DMS153 treated with DMSO at 0.1 percent for 48 hours (cell line): ENCODE measurements at regions not wholly inside any gene's neighbourhood (a gene's known extent, or its start where the extent isn't known, plus 50 kb on each side); places are given as distances from the start of the nearest gene placed in this dataset.

Experiments
- DNase-seq: peaks from one replicate; lab custom pipeline; 2025; ENCODE audit not compliant: unreplicated experiment; lab: John Stamatoyannopoulos, UW

DNA sequence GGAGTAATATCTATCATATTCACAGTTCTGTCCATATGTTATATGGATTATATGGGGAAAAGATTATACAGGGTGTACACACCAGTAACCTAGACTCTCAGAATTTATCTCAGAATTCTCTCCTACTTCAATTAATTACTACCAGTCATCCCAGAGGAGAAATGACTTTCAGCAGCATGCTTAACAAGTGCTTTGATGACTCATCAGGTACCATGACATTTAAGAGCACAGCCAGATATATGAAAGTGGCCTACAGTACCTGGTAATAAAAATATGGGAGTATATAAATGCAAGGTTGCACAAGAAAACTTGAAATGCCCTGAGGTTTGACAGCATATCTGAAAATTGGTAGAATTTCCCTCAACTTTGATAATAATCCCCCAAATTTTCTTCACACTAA is 1273.0 kb downstream of the OTOL1 start:
- no peak for DNase-seq

DNA sequence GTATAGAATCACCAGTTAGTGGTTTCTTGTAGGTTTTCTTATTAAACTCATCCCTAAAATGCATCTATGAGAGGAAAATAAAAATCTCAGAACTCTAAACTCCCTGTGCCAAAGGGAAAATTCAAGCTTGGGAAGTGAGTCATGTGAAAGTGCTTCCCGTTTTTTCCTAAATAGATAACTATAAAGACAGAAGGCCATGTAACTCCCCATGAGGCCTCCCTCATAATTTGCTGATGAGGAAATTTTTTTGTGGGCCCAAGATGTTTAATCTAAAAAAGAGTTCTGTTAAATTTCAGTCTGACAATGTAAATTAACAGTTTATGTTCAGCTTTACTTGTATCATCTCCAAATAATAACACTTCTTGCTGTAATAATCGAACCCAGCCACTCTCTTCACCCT is 1273.9 kb downstream of the OTOL1 start:
- no peak for DNase-seq

DNA sequence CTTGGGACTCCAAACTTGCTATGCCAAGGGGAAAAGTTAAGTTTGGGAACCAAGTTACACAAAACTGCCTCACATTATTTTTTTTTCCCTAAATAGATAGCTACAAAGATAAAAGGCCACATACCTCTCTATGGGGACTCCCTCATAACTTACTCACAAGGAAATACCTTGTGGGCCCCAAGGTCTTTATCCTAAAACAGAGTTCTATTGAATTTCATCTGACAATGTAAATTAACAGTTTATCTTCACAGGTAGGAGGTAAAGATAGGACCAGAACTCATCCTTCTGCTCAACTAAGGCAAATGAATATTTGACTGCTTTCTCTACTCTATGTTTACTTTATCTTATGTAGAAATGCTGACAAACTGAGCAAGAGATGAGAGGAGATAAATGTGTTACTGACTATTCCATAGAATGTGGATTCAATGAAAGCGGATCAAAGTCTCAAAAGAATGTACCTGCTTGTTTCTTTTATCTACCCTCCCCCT is 1278.0 kb downstream of the OTOL1 start:
- no peak for DNase-seq

DNA sequence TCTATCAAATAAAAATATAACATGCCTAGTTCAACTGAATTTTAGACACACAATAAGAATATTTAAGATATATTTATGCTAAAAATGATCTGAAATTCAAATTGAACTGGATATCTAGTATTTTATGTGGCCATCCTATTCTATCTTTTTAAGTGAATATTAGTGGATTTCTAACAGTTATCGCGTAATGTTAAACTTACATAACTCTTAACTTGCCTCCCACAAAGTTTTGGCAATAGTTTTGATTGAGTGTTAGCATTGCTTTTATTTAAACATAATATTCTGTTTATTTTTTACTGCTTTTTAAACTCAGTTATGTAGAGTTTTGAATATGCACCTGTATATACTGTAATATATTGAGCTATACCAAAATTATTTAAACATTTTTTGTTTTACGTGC is 1279.5 kb downstream of the OTOL1 start:
- no peak for DNase-seq

DNA sequence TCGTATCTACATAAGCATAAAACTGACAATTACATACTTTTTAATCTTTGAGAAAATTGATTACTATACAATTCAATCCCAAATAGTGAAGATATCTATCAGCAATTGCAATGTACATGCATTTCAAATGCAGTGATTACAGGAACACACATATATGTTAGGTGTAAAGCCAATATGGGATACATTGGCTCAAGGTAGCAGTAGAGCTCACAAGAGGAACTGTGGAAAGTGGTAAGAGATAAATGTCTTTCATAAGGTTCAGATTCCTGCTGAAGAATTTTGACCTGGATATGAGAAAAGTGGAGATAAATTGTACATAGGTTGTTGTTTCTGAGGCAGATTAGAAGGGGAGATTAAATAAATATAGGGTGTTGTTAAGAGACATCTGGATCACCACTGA is 1280.5 kb downstream of the OTOL1 start:
- no peak for DNase-seq

DNA sequence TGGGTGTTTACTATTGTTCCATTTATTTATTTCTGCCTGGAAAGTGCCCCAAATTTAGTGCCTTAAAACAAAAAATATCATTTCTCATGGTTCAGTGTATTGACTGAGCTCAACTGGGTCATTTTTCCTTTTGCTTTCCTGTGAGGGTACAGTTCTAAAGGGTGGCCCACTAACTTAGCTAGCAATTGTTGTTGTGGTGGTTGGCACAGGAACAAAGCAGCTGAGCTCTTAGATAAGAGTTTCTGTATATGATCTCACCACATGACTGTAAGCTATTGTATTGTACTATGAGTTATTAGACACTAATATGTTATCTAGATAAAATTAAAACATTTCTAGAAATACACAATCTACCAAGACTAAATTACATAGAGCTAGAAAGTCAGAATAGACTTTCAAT is 1283.7 kb downstream of the OTOL1 start:
- no peak for DNase-seq

DNA sequence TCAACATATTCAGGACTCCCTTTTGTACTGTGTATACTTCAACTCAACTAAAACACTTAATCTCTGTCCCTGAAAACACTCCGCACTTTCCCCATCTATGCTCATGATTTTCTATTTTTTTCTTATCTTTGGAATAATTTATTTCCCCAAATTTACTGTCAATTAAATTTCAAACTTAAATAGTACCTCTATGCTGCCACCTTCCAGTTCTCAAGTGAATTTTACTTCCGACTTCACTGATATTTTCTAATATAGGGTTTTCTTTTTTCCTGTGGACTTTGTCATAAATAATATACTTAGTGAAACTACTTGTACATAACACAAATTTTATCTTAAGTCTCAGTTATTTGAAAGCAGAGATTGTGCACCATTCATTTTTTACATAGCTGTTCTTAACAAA is 1303.3 kb downstream of the OTOL1 start:
- DNase-seq: no peak

DNA sequence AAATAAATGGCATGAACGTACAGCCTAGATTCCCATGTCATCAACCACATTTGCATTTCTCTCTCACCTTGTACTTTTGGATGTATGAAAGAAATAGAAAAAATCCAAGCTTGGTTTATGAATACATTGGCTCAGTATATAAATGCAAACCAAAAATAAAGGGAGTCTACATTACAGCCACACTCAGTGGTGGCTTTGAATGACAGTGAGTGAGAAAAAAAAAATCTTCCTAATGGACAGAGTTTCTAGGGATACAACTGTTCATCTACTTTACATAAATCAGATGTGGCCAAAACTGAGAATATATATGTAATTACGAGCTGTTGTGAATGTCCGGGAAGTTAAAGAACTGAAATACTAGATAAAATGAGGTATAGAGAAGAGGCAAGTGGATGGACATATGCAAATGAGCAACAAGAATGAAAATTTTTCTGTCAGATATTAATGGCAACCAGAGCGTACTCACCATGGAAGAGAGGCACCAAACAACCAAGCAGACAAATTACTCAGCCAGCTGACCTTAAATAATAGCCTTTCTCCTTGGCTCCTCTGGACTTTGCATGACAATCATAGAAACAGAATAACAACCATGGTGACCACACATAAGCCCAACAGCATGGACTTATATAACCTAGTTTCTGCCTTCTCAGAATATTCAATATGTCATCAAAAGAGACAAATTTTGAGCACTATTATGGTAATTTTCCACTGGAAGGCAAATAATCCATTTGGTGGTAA is 1305.8 kb downstream of the OTOL1 start:
- no peak for DNase-seq

DNA sequence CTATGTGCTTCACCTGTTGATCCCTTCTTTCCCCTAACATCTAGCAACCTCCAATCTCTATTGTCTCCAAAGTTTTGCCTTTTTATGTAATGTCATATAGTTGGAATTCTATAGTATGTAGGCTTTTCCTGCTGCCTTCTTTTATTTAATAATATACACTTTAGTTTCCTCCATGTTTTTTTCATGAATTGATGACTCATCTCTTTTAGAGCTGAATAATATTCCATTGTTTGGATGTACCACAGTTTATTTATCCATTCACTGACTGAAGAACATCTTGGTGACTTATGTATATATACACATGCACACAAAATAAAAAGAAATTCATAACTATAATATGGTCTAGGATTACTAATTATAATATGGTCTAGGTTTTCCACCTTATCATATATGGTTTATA is 1314.2 kb downstream of the OTOL1 start:
- DNase-seq: no peak

DNA sequence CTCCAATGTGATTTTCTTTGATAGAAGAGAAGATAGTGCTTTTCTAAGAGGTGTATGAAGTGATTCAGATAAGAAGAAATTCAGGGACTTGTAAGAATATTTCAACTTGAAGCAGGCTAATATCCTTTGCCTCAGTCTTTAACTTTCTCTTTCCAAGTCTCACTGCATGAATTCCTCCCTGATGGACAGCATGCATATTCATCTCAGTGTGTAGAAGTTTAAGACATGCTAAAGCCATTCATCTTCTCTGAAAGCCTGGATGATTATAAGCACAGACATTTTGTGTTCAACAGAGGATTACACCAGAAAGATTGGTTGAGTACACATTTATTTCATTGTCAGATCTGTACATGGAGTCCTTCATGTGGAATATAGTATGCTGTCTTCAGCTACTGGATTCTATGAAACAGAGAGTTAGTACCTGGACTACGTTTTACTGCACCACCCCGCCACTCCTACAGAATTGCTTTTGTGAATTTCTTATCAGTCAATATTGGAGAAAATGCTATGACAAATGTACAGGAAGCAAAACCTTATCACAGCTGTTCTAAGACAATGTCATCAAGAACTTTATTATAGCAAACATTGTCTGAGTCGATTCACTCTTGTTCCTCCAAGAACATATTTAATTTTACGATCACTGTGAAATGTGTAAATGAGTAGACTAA is 1346.1 kb downstream of the OTOL1 start:
- DNase-seq: no peak

DNA sequence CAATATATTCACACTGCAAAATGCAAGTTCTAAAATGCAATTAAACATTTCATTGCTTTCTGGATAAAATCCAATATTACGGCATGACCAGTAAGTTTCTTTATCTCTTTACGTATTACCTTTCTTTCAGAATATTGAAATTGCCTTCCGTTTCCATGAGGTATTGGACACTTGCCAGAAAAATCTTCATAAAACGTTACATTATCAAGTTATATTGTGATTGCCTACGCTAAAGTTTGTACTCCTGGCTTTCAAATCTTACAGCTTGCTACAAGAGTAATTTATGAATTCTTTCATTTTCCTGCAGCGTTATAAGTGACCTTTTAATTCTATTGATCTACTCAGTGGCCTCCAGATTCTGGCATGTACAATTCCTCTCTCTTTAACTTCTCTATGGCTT is 1349.3 kb downstream of the OTOL1 start:
- DNase-seq: no peak

DNA sequence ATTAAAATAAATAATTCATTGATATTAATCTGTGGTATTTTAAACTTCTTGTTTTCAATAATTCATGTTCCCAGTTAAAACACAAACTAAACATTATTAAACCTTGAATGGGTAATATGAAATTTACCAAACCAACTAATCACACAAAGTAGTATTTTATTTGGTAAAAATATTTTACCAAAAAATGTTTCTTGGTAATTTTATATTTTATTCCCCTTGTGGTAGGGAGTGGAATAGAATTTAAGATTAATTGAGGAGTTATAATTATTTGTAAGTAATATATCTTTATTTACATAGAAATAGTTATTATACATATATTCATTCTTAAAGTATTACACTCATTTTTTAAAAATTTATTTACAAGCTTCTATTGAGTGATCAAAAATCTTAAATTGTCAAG is 1350.9 kb downstream of the OTOL1 start:
- DNase-seq: no peak

DNA sequence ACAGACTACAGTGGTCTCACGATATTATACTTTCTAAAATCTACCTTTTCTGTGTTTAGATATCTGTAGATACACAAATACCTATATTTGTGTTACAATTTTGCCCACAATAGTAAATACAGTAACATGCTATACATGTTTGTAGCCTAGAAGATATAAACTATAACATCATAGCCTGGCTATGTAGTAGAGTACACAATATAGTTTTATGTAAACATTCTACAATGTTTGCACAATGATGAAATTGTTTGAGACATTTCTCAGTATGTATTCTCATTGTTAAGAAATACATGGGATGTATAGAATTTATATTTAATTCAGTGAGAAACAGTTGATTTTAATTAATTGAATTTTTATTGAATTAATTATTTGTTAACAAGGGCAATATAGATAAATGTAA is 1367.0 kb downstream of the OTOL1 start:
- DNase-seq: no peak

DNA sequence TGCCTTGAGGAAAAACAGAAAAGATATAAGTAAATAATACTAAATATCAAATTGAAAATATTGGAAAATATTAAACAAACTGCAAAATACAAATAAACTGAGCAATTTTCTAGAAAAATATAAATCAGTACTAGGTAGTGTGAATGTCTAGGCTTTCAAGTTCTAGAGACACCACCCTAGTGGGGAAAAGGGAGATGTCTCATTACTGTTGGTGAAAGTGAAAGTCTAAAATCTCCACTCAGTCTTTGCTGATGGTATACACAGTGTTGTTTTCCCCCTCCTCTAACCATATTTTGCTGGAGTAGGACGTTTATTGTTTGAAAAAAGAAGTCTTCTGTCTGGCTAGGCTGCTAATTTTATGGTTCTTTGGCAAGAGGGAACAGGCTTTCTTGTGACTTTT is 1368.9 kb downstream of the OTOL1 start:
- no peak for DNase-seq

DNA sequence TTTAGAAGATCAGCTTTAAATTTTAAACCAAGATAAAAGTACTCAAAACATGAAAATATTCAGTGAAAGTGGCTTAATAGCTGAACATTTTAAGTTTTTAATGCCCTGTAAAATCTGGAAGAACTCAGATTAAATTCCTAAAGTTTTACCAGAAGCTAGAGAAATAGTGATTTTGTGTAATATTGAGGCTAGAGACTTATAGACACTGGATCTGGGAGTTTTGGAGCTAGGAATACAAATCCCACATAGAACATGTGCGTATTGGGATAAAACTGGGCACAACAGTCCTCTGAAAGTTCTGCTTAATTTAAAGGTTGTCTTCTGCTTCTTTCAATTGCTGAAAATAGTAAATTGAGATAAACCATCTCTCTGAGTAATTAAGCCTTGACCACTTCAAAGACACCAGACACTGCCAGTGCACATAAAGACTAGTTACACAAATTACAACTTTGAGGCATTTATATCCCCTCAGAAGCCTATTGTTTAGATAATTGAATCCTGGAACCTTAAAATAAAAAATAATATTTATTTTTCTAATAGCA is 1382.5 kb downstream of the OTOL1 start:
- no peak for DNase-seq

DNA sequence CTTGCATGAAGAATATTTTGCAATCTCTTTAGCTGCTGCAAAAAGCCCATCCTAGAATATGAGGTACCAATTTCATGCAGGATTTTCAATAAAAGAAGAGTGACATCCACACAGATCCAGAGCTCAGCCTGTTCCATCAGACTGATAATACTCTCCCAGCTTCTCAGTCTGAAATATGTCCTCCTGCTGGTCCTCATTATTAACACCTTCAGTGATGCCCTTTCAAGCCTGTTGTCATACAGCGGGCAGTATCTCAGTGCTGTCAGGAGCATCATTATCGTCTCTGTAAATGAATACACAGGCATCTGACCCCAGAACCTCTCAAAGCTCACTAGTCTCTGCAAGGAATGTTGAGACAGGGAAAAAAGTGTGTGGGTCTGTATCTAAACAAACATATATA is 1387.8 kb downstream of the OTOL1 start:
- no peak for DNase-seq

DNA sequence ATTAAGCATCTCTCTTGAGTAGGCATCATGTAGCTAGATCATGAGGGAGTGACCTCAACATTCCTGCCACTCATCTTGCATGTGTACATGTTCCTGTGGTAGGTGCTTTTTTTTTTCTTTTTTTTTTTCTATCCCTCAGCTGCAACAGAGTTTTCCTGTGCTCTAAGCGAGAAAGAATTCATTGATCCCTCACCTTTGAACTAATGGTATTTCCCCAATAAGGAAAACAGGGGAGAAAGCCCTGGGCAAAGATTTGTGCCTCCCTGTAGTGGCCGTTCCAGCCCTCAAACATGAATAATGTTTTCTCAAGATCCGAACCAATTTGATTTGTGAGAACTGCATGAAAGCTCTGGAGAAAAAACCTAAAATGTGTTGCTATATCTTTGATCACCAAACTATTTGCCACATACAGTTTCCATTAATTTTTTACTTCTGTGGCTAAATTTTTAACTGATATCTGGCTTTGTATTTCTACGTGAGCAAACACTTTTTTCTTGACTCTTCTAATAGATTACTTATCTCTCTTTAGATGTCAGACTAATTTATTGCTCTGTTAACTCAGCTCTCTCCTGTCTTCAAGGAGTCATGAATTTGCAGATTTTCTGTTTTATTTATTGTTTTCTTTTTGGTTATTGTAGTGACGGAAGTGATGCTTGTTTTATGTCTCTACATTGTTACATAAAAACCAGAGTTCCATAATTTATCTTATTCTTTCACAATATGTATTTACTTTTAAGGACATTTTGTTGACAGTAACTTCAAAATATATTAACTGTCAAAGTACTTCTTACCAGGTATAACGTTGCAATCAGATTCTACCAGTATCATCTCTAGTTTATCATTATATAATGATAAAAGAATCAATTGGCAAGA is 1396.5 kb downstream of the OTOL1 start:
- no peak for DNase-seq

DNA sequence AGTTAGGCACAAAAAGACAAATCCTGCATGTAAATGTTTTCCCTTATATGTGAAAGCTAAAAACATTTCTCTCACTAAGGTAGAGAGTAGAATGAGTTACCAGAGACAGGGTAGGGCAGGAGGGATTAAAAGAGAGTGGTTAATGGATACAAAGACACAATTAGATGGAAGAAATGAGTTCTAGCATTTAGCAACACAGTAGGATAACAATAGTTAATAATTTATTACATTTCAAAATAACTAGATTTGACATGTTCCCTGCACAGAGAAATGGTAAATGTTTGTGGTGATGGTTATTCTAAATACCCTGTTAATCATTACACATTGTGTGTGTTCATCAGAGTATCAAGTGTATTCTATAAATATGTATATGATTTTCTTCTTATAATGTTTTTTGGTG is 1400.7 kb downstream of the OTOL1 start:
- DNase-seq: no peak

DNA sequence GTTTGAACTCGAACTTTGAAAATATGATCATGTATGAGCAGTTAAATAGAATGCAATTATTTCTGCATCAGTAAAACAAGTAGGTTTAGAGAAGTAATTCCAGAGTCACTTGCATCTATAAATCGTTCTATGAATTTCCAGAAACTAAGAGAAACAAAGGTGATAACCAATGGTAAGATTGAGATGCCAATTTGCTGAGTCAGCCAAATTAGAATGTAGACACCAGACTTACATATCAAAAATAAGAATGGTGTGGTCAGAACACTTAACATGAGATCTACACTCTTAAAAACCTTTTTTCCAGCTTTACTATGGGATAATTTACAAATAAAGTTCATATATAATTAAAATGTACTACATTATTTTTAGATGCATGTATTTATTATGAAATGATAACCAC is 1435.9 kb downstream of the OTOL1 start:
- DNase-seq: no peak

DNA sequence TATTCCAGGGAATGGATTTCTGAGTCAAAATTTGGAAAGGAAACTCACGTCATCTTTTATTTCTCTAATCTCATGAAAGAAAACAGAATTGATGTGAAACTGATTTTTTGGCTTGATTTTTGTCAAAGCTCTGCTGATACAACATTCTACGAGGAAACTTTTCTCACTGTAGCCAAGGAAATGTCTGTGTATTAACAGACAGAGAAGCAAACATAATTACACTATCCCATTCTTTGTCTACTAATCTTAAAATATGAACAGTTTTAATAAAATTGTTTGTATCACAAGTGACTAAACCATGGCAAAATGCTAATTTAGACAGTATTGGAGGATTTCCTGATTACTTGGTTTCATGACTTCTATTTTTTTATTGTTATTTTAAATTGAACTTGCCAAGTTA is 1437.0 kb downstream of the OTOL1 start:
- DNase-seq: no peak

DNA sequence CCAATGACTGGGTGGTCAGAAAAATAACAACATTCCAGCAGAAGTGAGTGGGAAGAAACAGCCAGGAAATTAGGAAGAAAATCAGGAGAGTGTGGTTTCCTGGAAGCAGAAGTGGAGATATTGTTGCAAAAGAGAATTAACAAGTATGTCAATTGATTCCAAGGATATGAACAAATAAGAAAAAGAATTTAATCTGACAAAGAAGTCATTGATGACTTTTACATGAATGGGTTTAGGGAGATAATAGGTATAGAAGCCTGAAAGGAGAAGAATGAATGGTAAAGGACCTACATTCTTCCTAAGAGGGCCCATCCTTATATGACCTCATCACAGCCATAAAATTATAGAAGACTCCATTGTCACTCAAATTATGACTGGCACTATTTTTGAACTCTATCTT is 1440.1 kb downstream of the OTOL1 start:
- DNase-seq: no peak

DNA sequence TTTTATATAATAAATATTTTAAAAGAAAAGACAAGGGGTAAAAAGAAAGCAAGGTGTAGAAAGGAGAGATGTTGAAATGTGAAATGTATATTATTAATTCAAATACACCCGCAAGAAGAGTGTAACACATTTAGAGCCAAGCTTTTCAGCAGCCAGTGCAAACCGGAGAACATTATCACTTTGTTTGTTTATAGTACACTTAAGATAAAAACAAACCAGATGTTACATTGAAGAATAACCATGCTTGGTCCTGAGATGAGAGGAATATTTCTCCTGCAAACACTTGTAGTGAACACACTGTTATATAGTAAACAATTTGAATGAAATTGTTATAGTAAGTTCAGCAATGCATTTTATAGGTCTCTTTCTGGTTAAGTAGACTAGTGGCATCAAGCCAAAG is 1441.5 kb downstream of the OTOL1 start:
- no peak for DNase-seq
